ENCODE measurements at regions not wholly inside any gene's neighbourhood (a gene's known extent, or its start where the extent isn't known, plus 50 kb on each side); places are given as distances from the start of the nearest gene placed in this dataset.
"Not testable (repeated sequence)": the region's sequence is repeated elsewhere in the genome, so short reads cannot be mapped to it uniquely, and the experiment has no call there.

DNA sequence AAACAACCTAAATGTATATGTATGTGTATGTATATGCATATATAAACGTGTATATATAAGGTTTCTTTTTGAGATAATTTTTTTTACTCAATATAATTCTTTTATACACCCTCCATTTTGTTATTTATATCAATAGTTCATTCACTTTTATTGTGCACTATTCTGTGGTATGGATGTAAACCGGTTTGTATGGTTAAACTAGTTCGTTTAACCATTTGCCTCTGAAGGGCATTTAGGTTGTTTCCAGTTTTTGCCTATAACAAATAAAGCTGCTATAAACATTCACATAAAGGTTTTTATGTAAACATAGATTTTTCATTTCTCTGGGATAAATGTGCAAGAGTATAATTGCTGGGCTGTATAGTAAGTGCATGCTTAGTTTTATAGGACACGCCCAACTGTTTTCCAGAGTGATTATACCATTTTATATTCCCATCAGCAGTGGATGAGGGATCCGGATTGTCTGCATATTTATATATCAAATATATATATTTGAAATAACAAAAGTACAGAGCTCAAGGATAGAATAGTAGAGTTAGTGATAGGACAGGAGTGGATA lies 380.3 kb downstream of the TSHZ3 start:
- FAIRE-seq (no peak), DNase-seq (no peak)

DNA sequence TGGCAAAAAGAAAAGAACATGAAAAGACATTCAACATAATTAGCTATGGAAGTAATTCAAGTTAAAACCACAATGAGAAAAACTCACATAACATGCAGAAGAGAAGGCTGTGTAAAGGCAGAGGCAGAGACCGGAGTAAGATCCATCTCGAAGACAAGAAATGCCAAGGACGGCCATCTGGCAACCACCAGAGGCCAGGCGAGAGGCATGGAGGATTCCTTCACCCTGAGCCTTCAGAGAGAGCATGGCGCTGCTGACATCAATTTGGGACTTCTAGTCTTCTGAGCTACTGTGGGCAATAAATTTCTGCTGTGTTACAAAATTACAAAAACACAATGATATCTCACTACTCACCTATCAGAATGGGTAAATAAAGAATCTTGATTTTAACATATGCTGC lies 381.0 kb downstream of the TSHZ3 start:
- no peak overlapping the region for H3K27ac ChIP-seq (ENCODE audit: low read depth in 1 of 3, low read length in 2 of 3)
- no peaks in the 10 kb centered on the region for H3K27me3 ChIP-seq (ENCODE audit: control insufficient read depth in 3 of 3, insufficient read depth in 3 of 3, low read length in 3 of 3)
- no peaks in the 10 kb centered on the region for H3K36me3 ChIP-seq (ENCODE audit: control insufficient read depth in 3 of 3, insufficient read depth in 2 of 3, low read depth in 1 of 3, low read length in 3 of 3)
- WGBS, 3 donors, result 90 to 91% (median 91%) methylated on average over 5 of the region's 5 CpGs
- H3K4me1 ChIP-seq (ENCODE audit: control insufficient read depth in 3 of 3, insufficient read depth in 2 of 3, low read depth in 1 of 3, low read length in 2 of 3), result no peaks in the 10 kb centered on the region
- no peak overlapping the region for H3K4me3 ChIP-seq (ENCODE audit: low read depth in 1 of 3, low read length in 3 of 3)
- FAIRE-seq, result no peak
- no peak for DNase-seq
- H3K9me3 ChIP-seq (ENCODE audit: control insufficient read depth in 2 of 2, insufficient read depth in 1 of 2, low read depth in 1 of 2, low read length in 1 of 2), result peaks cover 0 to 2% of the 10 kb centered on the region in 2 donors

More for the DNA sequence above, 380.3 kb downstream of the TSHZ3 start:
- WGBS, 3 donors, result 74 to 80% (median 79%) methylated on average over 5 of the region's 5 CpGs
- no peak overlapping the region for H3K4me3 ChIP-seq (ENCODE audit: low read depth in 1 of 3, low read length in 3 of 3)
- H3K4me1 ChIP-seq (ENCODE audit: control insufficient read depth in 3 of 3, insufficient read depth in 2 of 3, low read depth in 1 of 3, low read length in 2 of 3), result no peaks in the 10 kb centered on the region
- no peaks in the 10 kb centered on the region for H3K9me3 ChIP-seq (ENCODE audit: control insufficient read depth in 2 of 2, insufficient read depth in 1 of 2, low read depth in 1 of 2, low read length in 1 of 2)
- H3K27ac ChIP-seq (ENCODE audit: low read depth in 1 of 3, low read length in 2 of 3), result no peak overlapping the region
- H3K36me3 ChIP-seq (ENCODE audit: control insufficient read depth in 3 of 3, insufficient read depth in 2 of 3, low read depth in 1 of 3, low read length in 3 of 3), result no peaks in the 10 kb centered on the region
- H3K27me3 ChIP-seq (ENCODE audit: control insufficient read depth in 3 of 3, insufficient read depth in 3 of 3, low read length in 3 of 3), result no peaks in the 10 kb centered on the region

DNA sequence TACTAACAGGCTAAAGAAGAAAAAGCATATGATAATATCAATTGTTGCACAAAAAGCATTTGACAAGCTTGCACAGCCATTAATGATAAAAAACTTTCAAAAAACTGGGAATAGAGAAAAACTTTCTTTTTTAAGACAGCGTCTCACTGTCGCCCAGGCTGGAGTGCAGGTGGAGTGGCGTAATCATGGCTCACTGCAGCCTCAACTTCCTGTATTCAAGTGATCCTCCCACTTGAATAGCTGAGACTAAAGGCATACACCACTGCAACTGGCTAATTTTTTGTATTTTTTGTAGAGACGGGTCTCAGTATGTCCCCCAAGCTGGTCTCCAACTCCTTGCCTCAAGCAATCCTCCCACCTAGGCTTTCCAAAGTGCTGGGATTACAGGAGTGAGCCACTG lies 382.8 kb downstream of the TSHZ3 start:
- whole genome bisulfite sequencing, 3 donors, result 69 to 86% (median 80%) methylated on average over 4 of the region's 4 CpGs
- H3K9me3 ChIP-seq (ENCODE audit: control insufficient read depth in 2 of 2, insufficient read depth in 1 of 2, low read depth in 1 of 2, low read length in 1 of 2), result peaks cover 0 to 10% of the 10 kb centered on the region in 2 donors
- DNase-seq, result no peak
- no peak overlapping the region for H3K4me3 ChIP-seq (ENCODE audit: low read depth in 1 of 3, low read length in 3 of 3)
- H3K27ac ChIP-seq (ENCODE audit: low read depth in 1 of 3, low read length in 2 of 3), result no peak overlapping the region
- no peaks in the 10 kb centered on the region for H3K36me3 ChIP-seq (ENCODE audit: control insufficient read depth in 3 of 3, insufficient read depth in 2 of 3, low read depth in 1 of 3, low read length in 3 of 3)
- no peak for FAIRE-seq
- no peaks in the 10 kb centered on the region for H3K4me1 ChIP-seq (ENCODE audit: control insufficient read depth in 3 of 3, insufficient read depth in 2 of 3, low read depth in 1 of 3, low read length in 2 of 3)
- H3K27me3 ChIP-seq (ENCODE audit: control insufficient read depth in 3 of 3, insufficient read depth in 3 of 3, low read length in 3 of 3), result no peaks in the 10 kb centered on the region

- Histone ChIP-seq H3K27ac (ENCODE audit: low read depth in 1 of 3, low read length in 2 of 3) (no peak overlapping the region), H3K9me3 (ENCODE audit: control insufficient read depth in 2 of 2, insufficient read depth in 1 of 2, low read depth in 1 of 2, low read length in 1 of 2) (peaks cover 0 to 10% of the 10 kb centered on the region in 2 donors), H3K4me1 (ENCODE audit: control insufficient read depth in 3 of 3, insufficient read depth in 2 of 3, low read depth in 1 of 3, low read length in 2 of 3) (no peaks in the 10 kb centered on the region), H3K36me3 (ENCODE audit: control insufficient read depth in 3 of 3, insufficient read depth in 2 of 3, low read depth in 1 of 3, low read length in 3 of 3) (no peaks in the 10 kb centered on the region), H3K4me3 (ENCODE audit: low read depth in 1 of 3, low read length in 3 of 3) (no peak overlapping the region), H3K27me3 (ENCODE audit: control insufficient read depth in 3 of 3, insufficient read depth in 3 of 3, low read length in 3 of 3) (no peaks in the 10 kb centered on the region)
- no peak for DNase-seq
- FAIRE-seq, result no peak
- WGBS, 3 donors, result 79 to 90% (median 82%) methylated on average over 3 of the region's 3 CpGs
These were observed 390.2 kb downstream of the TSHZ3 start for GRCh38 chr19:30959011-30959410.

GRCh38 chr19:30955112-30956104 lies 393.8 kb downstream of the TSHZ3 start:
- Histone ChIP-seq H3K27ac (ENCODE audit: low read depth in 1 of 3, low read length in 2 of 3) (no peak overlapping the region), H3K4me3 (ENCODE audit: low read depth in 1 of 3, low read length in 3 of 3) (no peak overlapping the region), H3K36me3 (ENCODE audit: control insufficient read depth in 3 of 3, insufficient read depth in 2 of 3, low read depth in 1 of 3, low read length in 3 of 3) (no peaks in the 10 kb centered on the region), H3K27me3 (ENCODE audit: control insufficient read depth in 3 of 3, insufficient read depth in 3 of 3, low read length in 3 of 3) (no peaks in the 10 kb centered on the region), H3K4me1 (ENCODE audit: control insufficient read depth in 3 of 3, insufficient read depth in 2 of 3, low read depth in 1 of 3, low read length in 2 of 3) (no peaks in the 10 kb centered on the region), H3K9me3 (ENCODE audit: control insufficient read depth in 2 of 2, insufficient read depth in 1 of 2, low read depth in 1 of 2, low read length in 1 of 2) (no peaks in the 10 kb centered on the region)
- DNase-seq (no peak), FAIRE-seq (no peak)
- WGBS, 3 donors, result 78 to 80% (median 78%) methylated on average over 12 of the region's 12 CpGs

GRCh38 chr19:30944276-30944932 lies 404.8 kb downstream of the TSHZ3 start:
- H3K4me3 ChIP-seq (ENCODE audit: low read depth in 1 of 3, low read length in 3 of 3); H3K27ac ChIP-seq (ENCODE audit: low read depth in 1 of 3, low read length in 2 of 3); H3K36me3 ChIP-seq (ENCODE audit: control insufficient read depth in 3 of 3, insufficient read depth in 2 of 3, low read depth in 1 of 3, low read length in 3 of 3); FAIRE-seq; DNase-seq; H3K27me3 ChIP-seq (ENCODE audit: control insufficient read depth in 3 of 3, insufficient read depth in 3 of 3, low read length in 3 of 3); H3K4me1 ChIP-seq (ENCODE audit: control insufficient read depth in 3 of 3, insufficient read depth in 2 of 3, low read depth in 1 of 3, low read length in 2 of 3); H3K9me3 ChIP-seq (ENCODE audit: control insufficient read depth in 2 of 2, insufficient read depth in 1 of 2, low read depth in 1 of 2, low read length in 1 of 2): not testable (repeated sequence)
- 88 to 91% (median 89%) methylated on average over 6 of the region's 6 CpGs for WGBS, 3 donors

GRCh38 chr19:30943101-30943843 lies 406.0 kb downstream of the TSHZ3 start:
- Histone ChIP-seq H3K4me3 (ENCODE audit: low read depth in 1 of 3, low read length in 3 of 3) (no peak overlapping the region), H3K4me1 (ENCODE audit: control insufficient read depth in 3 of 3, insufficient read depth in 2 of 3, low read depth in 1 of 3, low read length in 2 of 3) (no peaks in the 10 kb centered on the region), H3K27me3 (ENCODE audit: control insufficient read depth in 3 of 3, insufficient read depth in 3 of 3, low read length in 3 of 3) (peaks cover 0 to 2% (median 0%) of the 10 kb centered on the region in 3 donors), H3K27ac (ENCODE audit: low read depth in 1 of 3, low read length in 2 of 3) (no peak overlapping the region), H3K36me3 (ENCODE audit: control insufficient read depth in 3 of 3, insufficient read depth in 2 of 3, low read depth in 1 of 3, low read length in 3 of 3) (no peaks in the 10 kb centered on the region), H3K9me3 (ENCODE audit: control insufficient read depth in 2 of 2, insufficient read depth in 1 of 2, low read depth in 1 of 2, low read length in 1 of 2) (no peaks in the 10 kb centered on the region)
- FAIRE-seq (no peak), DNase-seq (no peak)
- WGBS, 3 donors, result 79 to 82% (median 81%) methylated on average over 13 of the region's 13 CpGs

GRCh38 chr19:30942636-30943035 lies 406.6 kb downstream of the TSHZ3 start:
- H3K27me3 ChIP-seq (ENCODE audit: control insufficient read depth in 3 of 3, insufficient read depth in 3 of 3, low read length in 3 of 3), result peaks cover 0 to 2% (median 0%) of the 10 kb centered on the region in 3 donors
- H3K9me3 ChIP-seq (ENCODE audit: control insufficient read depth in 2 of 2, insufficient read depth in 1 of 2, low read depth in 1 of 2, low read length in 1 of 2), result no peaks in the 10 kb centered on the region
- no peaks in the 10 kb centered on the region for H3K36me3 ChIP-seq (ENCODE audit: control insufficient read depth in 3 of 3, insufficient read depth in 2 of 3, low read depth in 1 of 3, low read length in 3 of 3)
- H3K27ac ChIP-seq (ENCODE audit: low read depth in 1 of 3, low read length in 2 of 3), result no peak overlapping the region
- H3K4me1 ChIP-seq (ENCODE audit: control insufficient read depth in 3 of 3, insufficient read depth in 2 of 3, low read depth in 1 of 3, low read length in 2 of 3), result no peaks in the 10 kb centered on the region
- FAIRE-seq (no peak), DNase-seq (no peak)
- 18 to 33% (median 18%) methylated on average over 3 of the region's 3 CpGs for WGBS, 3 donors
- no peak overlapping the region for H3K4me3 ChIP-seq (ENCODE audit: low read depth in 1 of 3, low read length in 3 of 3)
